Activated naive CD4-positive, alpha-beta T cell treated with anti-CD3 and anti-CD28 coated beads for 36 hours (primary cell): ENCODE measurements at regions not wholly inside any gene's neighbourhood (a gene's known extent, or its start where the extent isn't known, plus 50 kb on each side); places are given as distances from the start of the nearest gene placed in this dataset.
A peak's percentile ranks its signal among the peaks of the same experiment; 100 is the strongest.
"Not testable (repeated sequence)": the region's sequence is repeated elsewhere in the genome, so short reads cannot be mapped to it uniquely, and the experiment has no call there.

Source experiments
- CTCF ChIA-PET: fragments of 350-600 bp; sonication (Branson Sonifier 250); formaldehyde crosslinking; loops from one replicate; lab custom pipeline; 2021; ENCODE audit warnings: antibody characterized with exemption; lab: Charles Lee
- DNase-seq: peaks from one replicate; pipeline ENCODE4 v3.0.0-alpha.2; 2020
- H3K27ac Mint-ChIP-seq: one replicate; pipeline ENCODE4 v1.8.0; 2021; ENCODE audit warnings: mild to moderate bottlenecking, mixed read lengths
- H3K27me3 Mint-ChIP-seq: one replicate; pipeline ENCODE4 v1.8.0; 2021; ENCODE audit warnings: low read depth, mixed read lengths
- H3K36me3 Mint-ChIP-seq: one replicate; pipeline ENCODE4 v1.8.0; 2021; ENCODE audit warnings: low read depth, mixed read lengths
- H3K4me1 Mint-ChIP-seq: one replicate; pipeline ENCODE4 v1.8.0; 2021; ENCODE audit warnings: low read depth, mixed read lengths
- H3K4me3 Mint-ChIP-seq: one replicate; pipeline ENCODE4 v1.8.0; 2021; ENCODE audit warnings: mild to moderate bottlenecking, moderate library complexity, mixed read lengths
- H3K9me3 Mint-ChIP-seq: one replicate; pipeline ENCODE4 v1.8.0; 2021; ENCODE audit warnings: mixed read lengths
- intact Hi-C: fragments of 100-400 bp; cut with micrococcal nuclease; formaldehyde crosslinking; loops from one replicate; pipeline ENCODE4 v1.15.1; 2023

- CTCF ChIA-PET, H3K9me3 Mint-ChIP-seq, H3K4me3 Mint-ChIP-seq, H3K4me1 Mint-ChIP-seq, H3K27ac Mint-ChIP-seq, DNase-seq, intact Hi-C loops, H3K27me3 Mint-ChIP-seq, H3K36me3 Mint-ChIP-seq: not testable (repeated sequence)
These were observed 65.0 kb downstream of the CCDC201 start for GRCh38 chr7:45807832-45808231.

GRCh38 chr7:45802214-45802613 lies 70.7 kb downstream of the CCDC201 start:
- H3K9me3 Mint-ChIP-seq, H3K4me3 Mint-ChIP-seq, H3K36me3 Mint-ChIP-seq, CTCF ChIA-PET, H3K27me3 Mint-ChIP-seq, H3K4me1 Mint-ChIP-seq, H3K27ac Mint-ChIP-seq, intact Hi-C loops: not testable (repeated sequence)
- DNase-seq, result peak; percentile 8

GRCh38 chr7:45797264-45797663 lies 75.6 kb downstream of the CCDC201 start:
- H3K9me3 Mint-ChIP-seq, CTCF ChIA-PET, H3K36me3 Mint-ChIP-seq, H3K4me1 Mint-ChIP-seq, H3K27me3 Mint-ChIP-seq, H3K4me3 Mint-ChIP-seq, intact Hi-C loops, H3K27ac Mint-ChIP-seq, DNase-seq: not testable (repeated sequence)

GRCh38 chr7:45789641-45790040 lies 83.2 kb downstream of the CCDC201 start:
- H3K27ac Mint-ChIP-seq, H3K27me3 Mint-ChIP-seq, H3K9me3 Mint-ChIP-seq, intact Hi-C loops, CTCF ChIA-PET, H3K4me1 Mint-ChIP-seq, DNase-seq, H3K4me3 Mint-ChIP-seq, H3K36me3 Mint-ChIP-seq: not testable (repeated sequence)

GRCh38 chr7:45785724-45786123 lies 87.2 kb downstream of the CCDC201 start:
- not testable (repeated sequence) for H3K4me3 Mint-ChIP-seq, H3K27ac Mint-ChIP-seq

GRCh38 chr7:45784775-45785174 lies 88.1 kb downstream of the CCDC201 start:
- DNase-seq, H3K36me3 Mint-ChIP-seq, H3K4me1 Mint-ChIP-seq, CTCF ChIA-PET, H3K4me3 Mint-ChIP-seq, H3K27ac Mint-ChIP-seq, H3K27me3 Mint-ChIP-seq, intact Hi-C loops, H3K9me3 Mint-ChIP-seq: not testable (repeated sequence)

More at GRCh38 chr7:45785724-45786123, 87.2 kb downstream of the CCDC201 start:
- CTCF ChIA-PET, H3K36me3 Mint-ChIP-seq, DNase-seq, H3K4me1 Mint-ChIP-seq, H3K9me3 Mint-ChIP-seq, H3K27me3 Mint-ChIP-seq, intact Hi-C loops: not testable (repeated sequence)
